Astrocyte (in vitro differentiated cells and primary cell): ENCODE measurements at regions not wholly inside any gene's neighbourhood (a gene's known extent, or its start where the extent isn't known, plus 50 kb on each side); places are given as distances from the start of the nearest gene placed in this dataset.

ENCODE experiments used
- DNase-seq: peaks from one replicate; pipeline ENCODE4 v3.0.0-alpha.2; 2010; ENCODE audit warnings: low read depth
- FAIRE-seq: peaks from 2 replicates; lab custom pipeline; 2011; peaks lifted over from hg19 to GRCh38; lab: Jason Lieb, UNC
- H2AFZ ChIP-seq: 2 replicates; pipeline ENCODE4 v1.6.0; 2012; ENCODE audit warnings: low read depth, low read length, inconsistent platforms
- H3K27ac ChIP-seq: 2 replicates; pipeline ENCODE4 v1.5.1; 2011; ENCODE audit warnings: low read depth, low read length, inconsistent platforms
- H3K27me3 ChIP-seq: 2 replicates; pipeline ENCODE4 v1.6.0; 2011; ENCODE audit warnings: low read length, inconsistent platforms; ENCODE audit not compliant: insufficient read depth
- H3K36me3 ChIP-seq: 2 replicates; pipeline ENCODE4 v1.5.1; 2011; ENCODE audit warnings: low read length, inconsistent platforms; ENCODE audit not compliant: insufficient read depth
- H3K4me1 ChIP-seq: 2 replicates; pipeline ENCODE4 v1.5.1; 2011; ENCODE audit warnings: low read length, inconsistent platforms; ENCODE audit not compliant: insufficient read depth
- H3K4me2 ChIP-seq: 2 replicates; pipeline ENCODE4 v1.6.0; 2012; ENCODE audit warnings: low read length, inconsistent platforms
- H3K4me3 ChIP-seq: 2 replicates; pipeline ENCODE4 v1.5.1; 2011; ENCODE audit warnings: low read depth, mild to moderate bottlenecking, low read length, inconsistent platforms; ENCODE audit not compliant: insufficient read depth
- H3K79me2 ChIP-seq: 2 replicates; pipeline ENCODE4 v1.6.0; 2012; ENCODE audit warnings: mild to moderate bottlenecking, low read length, inconsistent platforms; ENCODE audit not compliant: insufficient read depth
- H3K9ac ChIP-seq: 2 replicates; pipeline ENCODE4 v1.6.0; 2012; ENCODE audit warnings: mild to moderate bottlenecking, low read length, inconsistent platforms
- H3K9me3 ChIP-seq: 2 replicates; pipeline ENCODE4 v1.5.1; 2012; ENCODE audit warnings: low read depth, mild to moderate bottlenecking, low read length, inconsistent platforms; ENCODE audit not compliant: insufficient read depth
- H4K20me1 ChIP-seq: 2 replicates; pipeline ENCODE4 v1.6.0; 2012; ENCODE audit warnings: low read length, inconsistent platforms; ENCODE audit not compliant: insufficient read depth
- H3K27ac Mint-ChIP-seq: one replicate; pipeline ENCODE4 v1.8.0; 2021; ENCODE audit warnings: mild to moderate bottlenecking, mixed read lengths; ENCODE audit not compliant: unreplicated experiment
- H3K27me3 Mint-ChIP-seq: one replicate; pipeline ENCODE4 v1.8.0; 2021; ENCODE audit warnings: low read depth, mixed read lengths; ENCODE audit not compliant: unreplicated experiment
- H3K36me3 Mint-ChIP-seq: one replicate; pipeline ENCODE4 v1.8.0; 2021; ENCODE audit warnings: low read depth, mixed read lengths; ENCODE audit not compliant: unreplicated experiment
- H3K4me1 Mint-ChIP-seq: one replicate; pipeline ENCODE4 v1.8.0; 2021; ENCODE audit warnings: low read depth, mixed read lengths; ENCODE audit not compliant: unreplicated experiment
- H3K4me3 Mint-ChIP-seq: one replicate; pipeline ENCODE4 v1.8.0; 2021; ENCODE audit warnings: mild to moderate bottlenecking, moderate library complexity, mixed read lengths; ENCODE audit not compliant: unreplicated experiment
- H3K9me3 Mint-ChIP-seq: one replicate; pipeline ENCODE4 v1.8.0; 2021; ENCODE audit warnings: mild to moderate bottlenecking, mixed read lengths; ENCODE audit not compliant: unreplicated experiment
- CTCF ChIP-seq: IDR thresholded peaks from 2 replicates; pipeline ENCODE4 v1.5.1; 2011; ENCODE audit warnings: low read depth, mild to moderate bottlenecking, inconsistent platforms, low read length, moderate library complexity; ENCODE audit not compliant: insufficient read depth
- EZH2 ChIP-seq: IDR thresholded peaks from 2 replicates; pipeline ENCODE4 v1.6.1; 2012; ENCODE audit warnings: mild to moderate bottlenecking, low read length, inconsistent platforms; ENCODE audit not compliant: insufficient read depth

- Histone ChIP-seq H4K20me1 (no peaks in the 10 kb centered on the region), H3K27ac (no peak overlapping the region), H2AFZ (no peak overlapping the region), H3K36me3 (no peaks in the 10 kb centered on the region), H3K9me3 (no peaks in the 10 kb centered on the region), H3K4me1 (no peaks in the 10 kb centered on the region), H3K4me3 (no peak overlapping the region), H3K79me2 (no peaks in the 10 kb centered on the region), H3K9ac (no peak overlapping the region), H3K4me2 (no peak overlapping the region), H3K27me3 (no peaks in the 10 kb centered on the region)
- Mint-ChIP-seq H3K36me3 (peaks cover 3% of the 10 kb centered on the region), H3K27me3 (peaks cover 3% of the 10 kb centered on the region), H3K4me3 (no peak overlapping the region), H3K9me3 (peaks cover 7% of the 10 kb centered on the region), H3K27ac (no peak overlapping the region), H3K4me1 (no peaks in the 10 kb centered on the region)
- FAIRE-seq = no peak
- TF ChIP-seq CTCF (no peak), EZH2 (no peak)
- no peak for DNase-seq
Measured at GRCh38 chr10:58989486-58990039, 186.9 kb upstream of the PHYHIPL start.

GRCh38 chr10:58990693-58991092 is 185.8 kb upstream of the PHYHIPL start:
- Histone ChIP-seq H3K36me3 (no peaks in the 10 kb centered on the region), H3K4me2 (no peak overlapping the region), H3K4me1 (no peaks in the 10 kb centered on the region), H3K79me2 (no peaks in the 10 kb centered on the region), H3K9ac (no peak overlapping the region), H3K9me3 (no peaks in the 10 kb centered on the region), H2AFZ (no peak overlapping the region), H3K4me3 (no peak overlapping the region), H4K20me1 (no peaks in the 10 kb centered on the region), H3K27me3 (no peaks in the 10 kb centered on the region), H3K27ac (no peak overlapping the region)
- H3K27me3 Mint-ChIP-seq = peaks cover 3% of the 10 kb centered on the region
- peaks cover 3% of the 10 kb centered on the region for H3K36me3 Mint-ChIP-seq
- FAIRE-seq (no peak), DNase-seq (no peak)
- H3K27ac Mint-ChIP-seq = no peak overlapping the region
- no peak overlapping the region for H3K4me3 Mint-ChIP-seq
- H3K4me1 Mint-ChIP-seq = no peaks in the 10 kb centered on the region
- no peak for TF ChIP-seq EZH2
- TF ChIP-seq CTCF = no peak
- H3K9me3 Mint-ChIP-seq = peaks cover 7% of the 10 kb centered on the region

- peaks cover 3% of the 10 kb centered on the region for H3K36me3 Mint-ChIP-seq
- no peak overlapping the region for H2AFZ ChIP-seq
- no peak overlapping the region for H3K9ac ChIP-seq
- no peaks in the 10 kb centered on the region for H3K9me3 ChIP-seq
- H3K27me3 ChIP-seq = no peaks in the 10 kb centered on the region
- no peak overlapping the region for H3K4me2 ChIP-seq
- no peak overlapping the region for H3K4me3 Mint-ChIP-seq
- FAIRE-seq (no peak), DNase-seq (no peak)
- H4K20me1 ChIP-seq = no peaks in the 10 kb centered on the region
- no peaks in the 10 kb centered on the region for H3K36me3 ChIP-seq
- H3K4me1 Mint-ChIP-seq = no peaks in the 10 kb centered on the region
- peaks cover 3% of the 10 kb centered on the region for H3K27me3 Mint-ChIP-seq
- H3K9me3 Mint-ChIP-seq = peaks cover 7% of the 10 kb centered on the region
- no peak overlapping the region for H3K27ac Mint-ChIP-seq
- no peak overlapping the region for H3K4me3 ChIP-seq
- H3K4me1 ChIP-seq = no peaks in the 10 kb centered on the region
- H3K27ac ChIP-seq = no peak overlapping the region
- TF ChIP-seq EZH2 (no peak), CTCF (no peak)
- H3K79me2 ChIP-seq = no peaks in the 10 kb centered on the region
Measured at GRCh38 chr10:58991856-58992255, 184.6 kb upstream of the PHYHIPL start.
